AG09309 (cell line): ENCODE measurements at regions not wholly inside any gene's neighbourhood (a gene's known extent, or its start where the extent isn't known, plus 50 kb on each side); places are given as distances from the start of the nearest gene placed in this dataset.

ENCODE experiments used
- DNase-seq: peaks from one replicate; pipeline ENCODE4 v3.0.0-alpha.2; 2010; ENCODE audit warnings: low read depth
- H3K4me3 ChIP-seq: 2 replicates; pipeline ENCODE4 v1.5.1; 2011; ENCODE audit warnings: mild to moderate bottlenecking, low read depth, low read length, moderate library complexity; ENCODE audit not compliant: control insufficient read depth
- CTCF ChIP-seq: IDR thresholded peaks from 2 replicates; pipeline ENCODE4 v1.5.1; 2011; ENCODE audit warnings: mild to moderate bottlenecking, low read depth, low read length, inconsistent platforms; ENCODE audit not compliant: insufficient read depth, control insufficient read depth; ENCODE audit errors: missing control alignments

- DNase-seq = no peak
- H3K4me3 ChIP-seq = no peak overlapping the region
- no peak for TF ChIP-seq CTCF
These were observed 1690.7 kb upstream of the TMEFF2 start for GRCh38 chr2:193885419-193885818.

DNA sequence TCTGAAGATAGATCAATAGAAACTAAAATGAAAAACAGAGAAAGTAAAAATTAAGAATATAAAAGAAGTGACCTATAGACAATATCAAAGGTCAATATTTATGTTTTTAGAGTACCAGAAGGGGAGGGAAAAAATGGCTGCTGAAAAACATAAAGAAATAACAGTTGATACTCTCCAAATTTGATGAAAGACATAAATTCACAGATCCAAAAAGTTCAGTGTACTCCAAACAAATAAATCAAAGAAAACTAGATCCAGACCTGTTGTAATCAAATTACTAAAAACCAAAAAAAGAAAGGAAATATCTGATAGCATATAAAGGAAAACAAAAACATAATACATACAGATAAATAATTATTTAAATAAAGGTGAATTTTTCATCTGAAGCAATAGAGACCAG is 1689.1 kb upstream of the TMEFF2 start:
- no peak for TF ChIP-seq CTCF
- no peak overlapping the region for H3K4me3 ChIP-seq
- DNase-seq = no peak

DNA sequence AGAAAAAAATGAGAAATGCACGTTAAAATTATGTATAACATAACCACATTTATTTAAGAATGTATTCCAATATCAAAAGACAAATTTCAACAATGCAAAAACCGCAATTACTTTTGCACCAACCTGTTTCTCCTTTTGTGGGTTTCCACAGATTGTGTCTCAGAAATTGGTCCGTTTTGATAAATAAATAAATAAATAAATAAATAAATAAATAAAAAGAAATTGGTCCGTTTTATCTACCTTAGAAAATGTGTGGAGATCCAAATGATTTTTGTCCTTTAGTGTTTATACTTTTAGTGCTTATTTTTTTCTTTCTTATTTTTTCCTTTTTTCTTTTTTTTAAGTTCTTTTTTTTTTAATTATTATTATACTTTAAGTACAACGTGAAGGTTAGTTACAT is 1682.2 kb upstream of the TMEFF2 start:
- TF ChIP-seq CTCF = no peak
- H3K4me3 ChIP-seq = no peak overlapping the region
- DNase-seq = no peak

- no peak overlapping the region for H3K4me3 ChIP-seq
- no peak for DNase-seq
- TF ChIP-seq CTCF = no peak
These were observed 1674.8 kb upstream of the TMEFF2 start for GRCh38 chr2:193869564-193869963.

- TF ChIP-seq CTCF = no peak
- no peak for DNase-seq
- H3K4me3 ChIP-seq = no peak overlapping the region
These were observed 1674.1 kb upstream of the TMEFF2 start for GRCh38 chr2:193868833-193869232.

DNA sequence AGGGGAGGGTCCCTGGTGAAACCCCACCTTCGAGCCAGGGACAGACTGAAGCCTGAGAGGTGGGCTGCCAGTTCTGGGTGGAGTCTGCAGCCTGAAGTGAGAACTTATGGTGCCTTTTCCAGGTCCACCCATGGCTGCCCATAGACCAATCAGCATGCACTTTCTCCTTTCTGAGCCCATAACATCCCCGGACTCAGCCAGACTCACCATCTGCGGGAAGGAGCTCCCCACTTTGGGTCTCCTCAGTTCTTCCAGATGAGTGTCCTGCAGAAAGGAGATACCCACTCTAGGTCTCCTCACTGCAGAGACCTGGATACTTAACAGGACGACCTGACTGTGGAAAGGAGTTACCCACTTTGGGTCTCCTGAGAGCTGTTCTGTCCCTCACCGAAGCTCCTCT is 1673.4 kb upstream of the TMEFF2 start:
- no peak for TF ChIP-seq CTCF
- no peak overlapping the region for H3K4me3 ChIP-seq
- DNase-seq = no peak

- DNase-seq = no peak
- no peak for TF ChIP-seq CTCF
- no peak overlapping the region for H3K4me3 ChIP-seq
These were observed 1672.7 kb upstream of the TMEFF2 start for GRCh38 chr2:193867454-193867853.
